ENCODE measurements at regions not wholly inside any gene's neighbourhood (a gene's known extent, or its start where the extent isn't known, plus 50 kb on each side); places are given as distances from the start of the nearest gene placed in this dataset.

GRCh38 chr12:28878629-28879028, 270.4 kb upstream of the FAR2 start:
- no peaks in the 10 kb centered on the region for H3K9me3 ChIP-seq
- intact Hi-C loops (cut with DNase I) = loop anchor here (10.0 kb wide), 2 partner anchors 904 to 1144 kb away; partner anchors contain the start of gene PTHLH
- no peaks in the 10 kb centered on the region for H3K27me3 ChIP-seq
- no peaks in the 10 kb centered on the region for H3K36me3 ChIP-seq
- no peak for DNase-seq
- H3K4me3 ChIP-seq = no peak overlapping the region
- no peak for TF ChIP-seq EP300 (IDR thresholded peaks at IDR 0.05)
- TF ChIP-seq, protein P1, sequence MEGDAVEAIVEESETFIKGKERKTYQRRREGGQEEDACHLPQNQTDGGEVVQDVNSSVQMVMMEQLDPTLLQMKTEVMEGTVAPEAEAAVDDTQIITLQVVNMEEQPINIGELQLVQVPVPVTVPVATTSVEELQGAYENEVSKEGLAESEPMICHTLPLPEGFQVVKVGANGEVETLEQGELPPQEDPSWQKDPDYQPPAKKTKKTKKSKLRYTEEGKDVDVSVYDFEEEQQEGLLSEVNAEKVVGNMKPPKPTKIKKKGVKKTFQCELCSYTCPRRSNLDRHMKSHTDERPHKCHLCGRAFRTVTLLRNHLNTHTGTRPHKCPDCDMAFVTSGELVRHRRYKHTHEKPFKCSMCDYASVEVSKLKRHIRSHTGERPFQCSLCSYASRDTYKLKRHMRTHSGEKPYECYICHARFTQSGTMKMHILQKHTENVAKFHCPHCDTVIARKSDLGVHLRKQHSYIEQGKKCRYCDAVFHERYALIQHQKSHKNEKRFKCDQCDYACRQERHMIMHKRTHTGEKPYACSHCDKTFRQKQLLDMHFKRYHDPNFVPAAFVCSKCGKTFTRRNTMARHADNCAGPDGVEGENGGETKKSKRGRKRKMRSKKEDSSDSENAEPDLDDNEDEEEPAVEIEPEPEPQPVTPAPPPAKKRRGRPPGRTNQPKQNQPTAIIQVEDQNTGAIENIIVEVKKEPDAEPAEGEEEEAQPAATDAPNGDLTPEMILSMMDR (IDR thresholded peaks at IDR 0.05) = no peak
- TF ChIP-seq POLR2AphosphoS5 (IDR thresholded peaks at IDR 0.05) = no peak
- TF ChIP-seq POLR2A (IDR thresholded peaks at IDR 0.05) = no peak
- 90 to 91% methylated on average over 2 of the region's 2 CpGs for WGBS, 2 donors
- no peaks in the 10 kb centered on the region for H3K4me1 ChIP-seq
- H3K27ac ChIP-seq = no peak overlapping the region

- Histone ChIP-seq H3K9me3 (no peaks in the 10 kb centered on the region), H3K36me3 (no peaks in the 10 kb centered on the region), H3K4me1 (no peaks in the 10 kb centered on the region), H3K27me3 (no peaks in the 10 kb centered on the region), H3K4me3 (no peak overlapping the region), H3K27ac (no peak overlapping the region)
- no peak for DNase-seq
- intact Hi-C loops (cut with DNase I) = loop anchor here (10.0 kb wide), 2 partner anchors 905 to 1145 kb away; partner anchors contain the start of gene PTHLH
- 89 to 92% methylated on average over 2 of the region's 2 CpGs for WGBS, 2 donors
- TF ChIP-seq EP300 (IDR thresholded peaks at IDR 0.05) (no peak), POLR2A (IDR thresholded peaks at IDR 0.05) (no peak), POLR2AphosphoS5 (IDR thresholded peaks at IDR 0.05) (no peak)
- TF ChIP-seq, protein P1 (IDR thresholded peaks at IDR 0.05) = no peak
These were observed 269.7 kb upstream of the FAR2 start for GRCh38 chr12:28879379-28879778.

DNA sequence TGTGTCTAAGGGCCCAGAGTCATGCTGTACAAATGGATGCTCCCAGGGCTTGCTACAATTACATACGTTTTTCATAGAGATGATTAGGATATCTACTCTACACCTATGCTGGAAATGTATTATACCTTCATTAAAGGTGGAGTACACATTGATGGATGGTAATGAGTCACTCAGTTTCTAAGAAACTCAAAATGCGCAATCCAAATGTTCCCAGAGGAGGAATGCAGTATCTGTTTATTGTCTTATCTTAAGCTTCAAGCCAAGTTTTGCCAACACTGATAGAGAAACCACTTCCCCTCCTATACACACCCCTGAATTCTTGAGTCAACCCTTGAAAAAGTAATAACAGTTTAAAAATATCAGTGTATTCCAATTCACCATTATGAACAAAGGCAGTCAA, 266.6 kb upstream of the FAR2 start:
- 78 to 80% methylated on average over 2 of the region's 2 CpGs for WGBS, 2 donors
- H3K4me3 ChIP-seq = no peak overlapping the region
- H3K4me1 ChIP-seq = no peaks in the 10 kb centered on the region
- no peak for DNase-seq
- H3K27me3 ChIP-seq = no peaks in the 10 kb centered on the region
- intact Hi-C loops (cut with DNase I) = no loop called here
- H3K36me3 ChIP-seq = no peaks in the 10 kb centered on the region
- TF ChIP-seq POLR2A (IDR thresholded peaks at IDR 0.05) (no peak), POLR2AphosphoS5 (IDR thresholded peaks at IDR 0.05) (no peak), EP300 (IDR thresholded peaks at IDR 0.05) (no peak)
- TF ChIP-seq, protein P1 (IDR thresholded peaks at IDR 0.05) = no peak
- no peak overlapping the region for H3K27ac ChIP-seq
- H3K9me3 ChIP-seq = no peaks in the 10 kb centered on the region

GRCh38 chr12:28883406-28883997, 265.6 kb upstream of the FAR2 start:
- no peaks in the 10 kb centered on the region for H3K27me3 ChIP-seq
- no peak overlapping the region for H3K27ac ChIP-seq
- WGBS, 2 donors = 63 to 64% methylated on average over 2 of the region's 2 CpGs
- H3K36me3 ChIP-seq = no peaks in the 10 kb centered on the region
- H3K4me3 ChIP-seq = no peak overlapping the region
- no peaks in the 10 kb centered on the region for H3K9me3 ChIP-seq
- intact Hi-C loops (cut with DNase I) = no loop called here
- TF ChIP-seq, protein P1 (IDR thresholded peaks at IDR 0.05) = no peak
- TF ChIP-seq POLR2A (IDR thresholded peaks at IDR 0.05) (no peak), EP300 (IDR thresholded peaks at IDR 0.05) (no peak), POLR2AphosphoS5 (IDR thresholded peaks at IDR 0.05) (no peak)
- no peak for DNase-seq
- peaks cover 0 to 5% (median 0%) of the 10 kb centered on the region in 4 donors for H3K4me1 ChIP-seq
